ENCODE measurements at regions not wholly inside any gene's neighbourhood (a gene's known extent, or its start where the extent isn't known, plus 50 kb on each side); places are given as distances from the start of the nearest gene placed in this dataset.

- no peak for DNase-seq (ENCODE audit: low read depth)
Observed at GRCh38 chr2:156647377-156648010, 211.3 kb downstream of the GPD2 start.

- DNase-seq (ENCODE audit: low read depth) = no peak
Observed at GRCh38 chr2:156648522-156648921, 212.3 kb downstream of the GPD2 start.

GRCh38 chr2:156649596-156649995 is 213.4 kb downstream of the GPD2 start:
- no peak for DNase-seq (ENCODE audit: low read depth)

- no peak for DNase-seq (ENCODE audit: low read depth)
Observed at GRCh38 chr2:156652691-156653090, 216.5 kb downstream of the GPD2 start.

DNA sequence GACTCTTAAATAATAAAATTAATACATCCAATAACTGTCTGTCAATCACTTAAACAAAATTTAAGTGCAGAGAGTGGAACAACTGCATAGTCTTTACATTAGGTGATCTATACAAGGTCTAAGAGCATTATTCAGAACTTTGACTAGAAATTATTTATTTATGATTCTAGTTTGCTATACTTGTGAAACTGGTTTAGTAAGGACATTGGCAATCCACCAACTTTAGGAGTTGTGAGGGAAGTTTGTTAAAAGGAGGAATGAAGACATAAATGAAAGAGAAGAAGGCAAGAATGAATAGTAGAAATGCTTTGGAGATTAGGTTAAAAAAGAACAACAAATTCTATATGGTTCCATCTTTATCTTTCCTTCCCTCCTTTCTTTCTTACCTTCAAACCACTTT is 217.5 kb downstream of the GPD2 start:
- no peak for DNase-seq (ENCODE audit: low read depth)

GRCh38 chr2:156657809-156658208 is 221.6 kb downstream of the GPD2 start:
- no peak for DNase-seq (ENCODE audit: low read depth)

- no peak for DNase-seq (ENCODE audit: low read depth)
Observed at GRCh38 chr2:156659694-156660093, 223.5 kb downstream of the GPD2 start.

DNA sequence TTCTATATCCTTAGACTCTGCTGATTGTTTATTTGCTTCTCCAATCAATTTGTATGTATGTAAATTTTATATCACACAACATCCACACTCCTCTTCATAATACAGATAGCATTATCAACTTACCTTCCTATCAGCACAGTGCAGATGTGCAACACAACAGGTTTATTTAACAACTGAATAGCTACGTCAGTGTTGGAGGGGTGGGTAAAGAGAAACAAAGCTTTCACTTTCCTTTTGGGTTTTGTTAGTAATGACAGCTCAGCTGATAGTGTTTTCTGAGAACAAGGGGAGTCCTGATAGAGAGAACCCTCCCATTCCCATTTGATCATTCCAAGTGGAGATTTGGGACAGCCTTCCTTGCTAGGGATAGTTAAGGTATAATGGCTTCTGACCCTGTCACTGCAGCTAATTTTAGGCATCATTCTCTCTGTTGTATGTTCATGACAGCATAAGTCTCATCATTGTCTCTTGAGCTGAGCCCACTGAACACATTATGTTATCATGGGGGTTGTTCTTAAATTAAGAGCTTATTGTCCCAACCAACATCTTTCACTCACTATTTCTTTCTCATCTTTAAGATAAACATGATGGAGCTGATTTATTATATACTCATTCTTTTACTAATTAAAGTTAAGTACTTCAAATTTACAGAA is 227.7 kb downstream of the GPD2 start:
- no peak for DNase-seq (ENCODE audit: low read depth)

DNA sequence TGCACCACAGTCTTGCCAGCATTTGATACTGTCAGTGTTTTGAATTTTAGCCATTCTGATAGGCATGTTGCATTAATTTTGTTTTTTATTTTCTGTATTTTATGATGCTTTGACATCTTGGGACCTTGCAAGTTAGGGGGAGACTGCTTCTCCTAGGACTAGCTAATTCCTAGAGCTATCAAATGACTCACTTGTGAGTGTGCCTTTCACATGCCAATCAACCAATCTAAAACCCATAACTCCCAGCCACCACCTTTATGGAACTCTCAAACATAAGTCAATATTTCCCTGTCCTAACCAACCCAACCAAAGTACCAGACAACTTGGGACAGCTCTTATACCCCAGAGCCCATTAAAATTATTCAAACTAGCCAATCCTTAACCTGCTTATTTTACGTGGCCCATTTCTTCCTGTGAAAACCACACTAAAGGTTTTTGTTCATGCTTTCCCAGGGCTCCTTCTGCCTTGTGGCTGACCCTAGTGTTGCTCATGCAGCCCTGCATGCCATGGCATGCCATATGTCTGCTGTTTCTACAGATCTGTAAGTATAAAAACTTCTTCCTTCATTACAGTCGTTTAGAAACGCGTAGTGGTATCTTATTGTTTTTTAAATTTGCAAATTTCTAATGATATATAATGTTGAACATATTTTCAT is 230.1 kb downstream of the GPD2 start:
- DNase-seq (ENCODE audit: low read depth) = no peak

DNA sequence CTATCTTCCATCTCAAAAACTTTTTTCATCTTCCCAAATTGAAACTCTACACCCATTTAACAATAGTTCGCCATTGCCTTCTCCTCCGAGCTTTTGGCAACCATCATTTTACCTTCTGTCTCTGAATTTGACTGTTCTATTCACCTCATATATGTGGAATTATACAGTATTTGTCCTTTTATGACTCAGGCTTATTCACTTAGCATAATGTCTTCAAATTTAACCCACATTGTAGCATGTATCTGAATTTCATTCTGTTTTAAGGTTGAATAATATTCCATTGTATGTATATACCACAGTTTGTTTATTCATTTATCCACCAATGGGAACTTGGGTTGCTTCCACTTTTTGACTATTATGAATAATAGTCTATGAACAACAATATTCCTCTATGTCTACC is 233.9 kb downstream of the GPD2 start:
- no peak for DNase-seq (ENCODE audit: low read depth)

GRCh38 chr2:156671706-156672361 is 235.7 kb downstream of the GPD2 start:
- DNase-seq (ENCODE audit: low read depth) = no peak

- DNase-seq (ENCODE audit: low read depth) = no peak
Observed at GRCh38 chr2:156672556-156673332, 236.6 kb downstream of the GPD2 start.

DNA sequence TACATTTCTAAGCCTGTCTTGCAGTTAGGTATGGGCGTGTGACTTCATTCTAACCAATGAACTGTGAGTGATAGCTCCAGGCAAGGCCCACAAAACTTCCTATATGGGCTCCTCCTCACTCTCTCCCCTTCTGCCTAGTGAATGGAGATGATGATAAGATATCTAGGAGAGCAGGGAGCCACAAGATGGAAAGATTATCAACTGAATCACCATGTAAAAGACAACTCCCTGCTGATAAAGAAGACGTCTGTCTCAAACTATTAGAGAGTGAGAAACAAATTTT is 237.1 kb downstream of the GPD2 start:
- no peak for DNase-seq (ENCODE audit: low read depth)

DNA sequence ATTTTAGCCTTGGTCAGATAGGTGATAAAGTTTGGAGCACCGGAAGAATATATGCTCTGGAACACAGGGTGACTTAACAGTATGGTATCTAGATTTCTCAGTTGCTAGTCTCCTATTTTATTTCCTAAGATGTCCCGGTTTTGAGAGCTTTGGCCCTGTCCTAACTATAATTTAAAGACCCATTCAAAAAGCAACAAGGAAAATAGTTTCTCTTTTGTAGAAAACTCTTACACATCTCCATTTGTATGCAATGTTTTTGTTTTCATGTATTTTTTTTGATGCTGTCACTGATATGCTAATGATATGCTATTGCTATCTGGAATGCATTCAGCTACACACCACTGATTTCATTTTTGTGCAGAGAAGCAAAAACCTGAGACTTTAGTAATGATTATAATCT is 237.8 kb downstream of the GPD2 start:
- DNase-seq (ENCODE audit: low read depth) = no peak

DNA sequence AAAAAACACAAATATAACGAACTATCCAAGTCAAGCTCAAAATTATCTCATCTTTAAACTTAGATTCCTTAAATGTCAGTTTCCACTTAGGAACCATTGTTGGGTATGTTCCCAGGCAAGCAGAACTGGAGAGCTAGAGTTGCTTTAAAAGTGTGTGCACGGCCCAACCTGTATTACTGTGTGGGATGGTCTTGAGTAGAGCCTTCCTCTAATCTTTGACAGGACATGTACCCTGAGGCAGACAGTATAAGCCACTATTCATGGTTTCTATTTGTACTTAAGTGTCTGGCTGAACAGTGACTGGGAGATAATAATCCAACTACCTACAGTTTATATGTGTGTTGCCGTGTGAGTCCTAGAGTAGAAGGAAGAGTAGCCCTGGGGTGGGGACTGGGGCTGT is 239.7 kb downstream of the GPD2 start:
- DNase-seq (ENCODE audit: low read depth) = no peak

GRCh38 chr2:156679820-156680219 is 243.6 kb downstream of the GPD2 start:
- no peak for DNase-seq (ENCODE audit: low read depth)

DNA sequence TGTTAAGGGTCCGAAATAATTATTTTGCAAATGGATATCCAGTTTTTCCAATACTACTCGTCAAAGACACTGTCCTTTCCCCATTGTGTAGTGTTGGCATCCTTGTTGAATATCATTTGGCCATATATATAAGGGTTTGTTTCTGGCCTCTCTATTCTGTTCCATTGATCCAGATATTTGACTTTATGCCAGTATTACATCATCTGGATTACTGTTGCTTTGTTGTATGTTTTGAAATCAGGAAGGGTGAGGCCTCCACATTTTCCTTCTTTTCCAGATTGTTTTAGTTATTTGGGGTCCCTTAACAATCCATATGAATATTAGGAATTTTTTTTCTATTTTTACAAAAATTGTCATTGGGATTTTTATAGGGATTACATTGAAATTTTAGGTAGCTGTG is 244.1 kb downstream of the GPD2 start:
- no peak for DNase-seq (ENCODE audit: low read depth)

GRCh38 chr2:156687126-156687525 is 250.9 kb downstream of the GPD2 start:
- DNase-seq (ENCODE audit: low read depth) = no peak

- no peak for DNase-seq (ENCODE audit: low read depth)
Observed at GRCh38 chr2:156687715-156688114, 251.5 kb downstream of the GPD2 start.

DNA sequence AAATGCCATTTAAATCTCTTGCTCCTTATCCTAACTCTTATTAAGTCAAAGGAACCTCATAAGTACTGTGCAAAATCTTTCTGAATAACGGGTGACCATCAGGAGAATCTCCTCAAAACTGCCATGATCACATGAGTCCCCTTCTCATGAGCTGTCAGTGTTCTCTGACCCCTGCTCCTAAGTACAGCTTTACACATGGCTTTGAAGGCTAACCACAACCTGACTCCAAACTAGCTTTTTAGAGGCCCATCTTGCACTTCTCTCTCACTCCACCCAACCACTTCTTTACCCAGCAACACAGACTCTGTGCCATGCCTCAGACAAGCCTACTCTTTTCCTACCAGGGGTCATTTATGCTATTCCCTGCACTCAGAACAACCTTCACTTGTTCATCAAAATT is 253.8 kb downstream of the GPD2 start:
- DNase-seq (ENCODE audit: low read depth) = no peak

- DNase-seq (ENCODE audit: low read depth) = no peak
Observed at GRCh38 chr2:156691014-156691413, 254.8 kb downstream of the GPD2 start.

DNA sequence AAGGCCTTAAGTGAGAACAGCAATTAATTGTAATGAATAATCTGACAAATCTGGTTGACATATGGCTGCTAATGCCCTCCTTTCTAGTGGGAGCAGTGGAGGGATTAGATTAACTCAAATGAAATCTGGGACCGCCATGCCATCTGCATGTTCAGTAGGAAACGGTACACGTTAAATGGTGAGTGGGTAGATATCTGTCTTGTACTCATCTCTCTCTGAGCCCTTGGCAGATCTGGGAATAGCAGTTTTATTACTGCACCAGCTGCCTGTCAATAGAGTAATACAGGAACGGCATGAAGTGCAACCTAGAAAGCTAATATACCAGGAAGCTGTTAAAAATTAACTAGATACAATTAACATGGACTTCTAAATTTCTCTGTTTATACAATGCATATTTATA is 258.8 kb downstream of the GPD2 start:
- no peak for DNase-seq (ENCODE audit: low read depth)

DNA sequence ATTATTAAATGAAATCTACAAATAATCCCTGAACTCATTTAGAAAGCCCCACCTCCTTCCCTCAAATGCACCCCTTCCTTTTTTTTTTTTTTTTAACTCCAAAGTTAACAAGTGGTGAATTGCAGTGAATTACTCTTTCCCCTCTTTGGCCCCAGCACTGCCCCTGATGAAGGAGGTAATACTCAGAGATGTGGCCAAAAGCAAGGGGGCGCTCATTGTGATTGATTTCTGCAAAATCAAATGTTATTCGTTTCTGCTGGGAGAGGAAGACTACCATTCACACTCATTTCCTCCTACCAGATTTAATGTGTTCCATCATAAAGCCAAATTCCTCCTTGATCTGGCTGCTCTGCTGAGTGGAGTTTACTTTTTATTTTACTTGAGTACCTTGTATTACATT is 259.4 kb downstream of the GPD2 start:
- no peak for DNase-seq (ENCODE audit: low read depth)

Data from GM04503 (cell line).